CD4-positive, alpha-beta T cell treated with Interleukin-1 beta for 1 hour (primary cell): ENCODE measurements at regions not wholly inside any gene's neighbourhood (a gene's known extent, or its start where the extent isn't known, plus 50 kb on each side); places are given as distances from the start of the nearest gene placed in this dataset.

Experiments
- DNase-seq, 2 donors: peaks; one replicate each; pipeline ENCODE4 v3.0.0-alpha.2; 2020 to 2022

DNA sequence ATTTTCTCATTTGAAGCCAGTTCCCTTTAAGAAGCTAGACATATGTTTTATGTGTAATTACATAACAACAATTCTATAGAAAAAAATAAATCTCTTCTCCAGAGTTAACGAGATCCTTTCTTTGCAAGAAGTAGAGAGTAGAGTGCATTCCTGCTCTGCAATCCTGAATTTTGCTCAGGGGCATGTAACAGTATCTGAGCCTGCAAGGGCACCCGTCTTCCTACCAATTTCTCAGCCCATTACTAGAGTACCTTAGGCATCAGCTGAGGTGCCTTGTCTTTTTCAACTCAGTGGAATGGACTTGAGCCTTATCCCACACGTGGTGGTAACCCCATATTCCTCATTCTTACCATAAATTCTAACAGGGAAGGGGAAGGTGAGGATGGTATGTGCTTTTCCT is 205.9 kb downstream of the IKZF2 start:
- DNase-seq: no peak

GRCh38 chr2:212943351-212943750 is 208.1 kb downstream of the IKZF2 start:
- DNase-seq: no peak

DNA sequence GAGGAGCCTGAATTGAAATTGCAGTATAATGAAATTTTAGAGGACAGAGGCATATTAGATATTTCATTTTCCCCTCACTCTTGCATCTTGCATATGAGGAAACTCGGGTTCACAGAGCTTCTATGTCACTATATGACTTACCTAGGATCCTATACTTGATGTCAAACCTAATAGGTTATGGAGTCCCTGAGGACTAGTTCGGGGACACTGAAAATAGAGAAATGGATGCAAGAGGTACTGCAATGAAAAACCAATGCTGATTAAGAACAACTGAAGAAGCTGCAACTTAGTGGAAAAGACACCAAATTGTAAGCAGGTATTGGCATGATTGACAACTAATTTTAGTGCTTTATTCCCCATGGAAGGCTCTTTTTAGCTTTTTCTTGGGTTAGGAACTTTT is 210.1 kb downstream of the IKZF2 start:
- DNase-seq: no peak

DNA sequence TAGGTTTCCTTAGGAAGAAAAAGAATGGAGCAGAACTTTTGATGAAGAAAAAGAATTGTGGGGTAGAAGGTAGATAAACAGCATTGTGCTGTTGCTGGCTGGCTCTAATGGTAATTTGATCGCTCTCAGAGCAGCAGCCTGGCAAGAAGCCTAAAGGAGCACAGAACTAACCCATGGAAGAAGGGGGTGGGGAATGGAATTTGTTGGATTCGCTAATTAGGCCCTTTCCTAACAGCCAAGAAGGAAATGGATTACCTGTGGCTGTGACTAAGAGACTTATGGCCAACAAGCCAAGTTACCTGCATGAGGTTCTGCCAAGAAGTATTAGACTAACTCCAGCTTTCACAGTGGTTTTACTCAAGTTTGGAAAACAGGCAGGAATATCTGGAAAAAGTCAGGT is 210.6 kb downstream of the IKZF2 start:
- no peak for DNase-seq

GRCh38 chr2:212939777-212940531 is 211.5 kb downstream of the IKZF2 start:
- no peak for DNase-seq

DNA sequence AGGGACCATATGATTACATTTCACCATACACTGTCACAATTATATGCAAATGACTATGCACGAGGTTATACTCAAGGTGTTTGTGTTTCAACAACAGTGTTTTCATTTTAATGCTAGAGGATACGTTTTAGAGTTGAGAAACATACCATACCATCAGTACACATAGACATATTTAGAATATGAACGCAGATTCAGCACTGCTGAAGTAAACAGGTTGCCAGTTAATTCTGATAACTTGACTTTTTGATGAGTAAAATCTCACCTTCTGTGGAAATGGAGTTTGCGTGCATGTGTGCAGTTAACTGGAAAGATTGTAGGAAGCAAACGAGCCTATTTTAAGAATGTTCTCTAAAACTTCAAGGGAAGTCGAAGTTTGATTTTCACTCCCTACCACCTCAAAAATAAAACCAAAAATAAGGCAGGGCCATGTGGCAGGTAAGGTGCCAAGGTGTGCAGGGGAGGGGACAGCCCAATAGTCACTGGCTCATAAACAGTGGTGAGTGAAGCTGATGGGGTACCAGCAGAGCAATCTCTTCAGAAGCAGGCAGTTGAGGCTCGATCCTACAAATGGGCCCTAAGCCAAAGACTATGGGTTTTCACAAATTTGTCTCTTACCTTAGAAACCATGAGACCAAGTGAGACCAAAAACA is 213.1 kb downstream of the IKZF2 start:
- DNase-seq: no peak

DNA sequence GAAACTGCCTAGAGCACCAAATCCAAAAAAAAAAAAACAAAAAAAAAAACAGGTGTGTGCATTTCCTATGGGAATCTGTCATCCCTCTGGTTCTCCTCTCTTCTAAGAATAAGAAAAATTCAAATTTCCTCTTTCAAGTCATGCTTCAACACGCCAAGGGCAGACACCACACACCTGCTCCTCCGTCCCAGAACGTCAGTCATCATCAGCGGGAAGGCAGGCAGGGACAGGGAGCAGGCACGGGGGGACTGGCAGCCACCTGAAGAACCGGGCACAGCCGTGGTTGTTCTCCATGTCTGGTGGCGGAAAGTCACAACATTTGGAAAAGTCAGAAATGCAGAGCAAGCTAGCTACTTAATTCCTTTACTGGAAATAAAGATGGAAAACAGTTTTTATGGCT is 214.8 kb downstream of the IKZF2 start:
- DNase-seq: no peak

DNA sequence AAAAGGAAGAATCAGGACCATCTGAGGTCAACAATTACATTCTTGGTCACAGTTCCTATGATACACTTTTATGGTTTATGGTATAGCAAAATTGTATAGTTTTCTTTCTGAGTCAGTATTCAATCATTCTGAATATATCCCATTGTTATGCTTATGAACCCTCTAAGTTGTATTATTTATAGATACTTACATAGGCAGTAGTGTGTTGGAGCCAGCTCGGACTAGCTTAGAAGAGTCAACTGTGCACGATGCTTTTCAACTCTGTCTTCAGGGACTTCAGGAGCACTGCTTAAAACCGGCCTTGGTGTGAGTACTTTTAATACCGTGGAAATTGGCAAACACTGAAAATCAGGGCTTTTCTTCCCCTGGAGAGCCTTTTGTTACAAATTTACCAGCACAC is 215.7 kb downstream of the IKZF2 start:
- DNase-seq: no peak

DNA sequence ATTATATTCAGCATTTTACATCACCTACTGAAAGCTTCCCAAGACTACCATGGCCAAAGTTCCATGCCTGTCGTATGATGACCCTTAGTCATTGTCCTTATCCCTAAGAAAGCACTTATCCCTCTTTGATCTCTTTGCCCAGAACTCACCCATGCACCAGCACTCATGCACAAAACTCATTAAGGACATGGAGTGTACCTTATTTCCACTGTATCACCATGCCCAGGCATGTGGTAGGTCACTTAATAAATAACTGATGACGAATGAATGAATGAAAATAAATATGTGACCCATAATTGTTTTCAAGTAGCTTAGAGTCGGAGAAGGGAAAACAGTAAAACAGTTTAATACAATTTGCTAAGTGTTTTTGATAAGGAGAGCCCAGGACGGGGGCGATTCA is 220.1 kb downstream of the IKZF2 start:
- no peak for DNase-seq

DNA sequence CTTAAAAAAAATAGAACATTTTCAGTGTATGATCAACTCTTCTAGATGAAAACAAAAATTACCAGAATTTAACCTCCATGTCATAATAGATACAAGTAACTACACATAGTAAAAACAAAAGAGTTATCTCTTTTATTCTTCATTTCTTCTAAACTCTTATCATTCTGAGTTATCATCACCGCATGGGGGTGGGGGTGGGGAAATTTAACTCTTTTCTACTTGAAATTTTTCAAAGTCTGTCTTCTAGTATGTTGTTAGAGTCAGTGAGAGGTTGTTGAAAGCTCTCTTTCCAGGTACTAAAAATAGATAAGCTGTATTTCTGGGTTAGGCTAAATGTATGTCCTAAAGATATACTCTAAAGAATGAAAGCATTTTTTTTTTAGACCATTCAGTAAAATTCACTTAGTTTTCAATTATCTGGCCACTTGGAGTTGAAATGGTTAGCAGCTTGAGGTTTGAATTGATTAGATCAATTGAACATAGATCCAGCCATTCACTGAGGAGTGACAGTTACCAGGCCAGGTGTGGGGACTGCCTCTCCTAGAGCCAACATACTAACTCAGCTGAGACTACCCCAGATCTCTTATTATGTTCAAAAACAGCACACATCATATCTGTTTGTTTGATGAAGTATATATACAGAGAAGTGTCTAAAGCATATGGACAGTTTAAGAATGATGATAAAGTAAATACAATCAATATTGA is 220.7 kb downstream of the IKZF2 start:
- DNase-seq: no peak

- no peak for DNase-seq
Observed at GRCh38 chr2:212929971-212930370, 221.4 kb downstream of the IKZF2 start.

GRCh38 chr2:212929116-212929515 is 222.3 kb downstream of the IKZF2 start:
- no peak for DNase-seq

DNA sequence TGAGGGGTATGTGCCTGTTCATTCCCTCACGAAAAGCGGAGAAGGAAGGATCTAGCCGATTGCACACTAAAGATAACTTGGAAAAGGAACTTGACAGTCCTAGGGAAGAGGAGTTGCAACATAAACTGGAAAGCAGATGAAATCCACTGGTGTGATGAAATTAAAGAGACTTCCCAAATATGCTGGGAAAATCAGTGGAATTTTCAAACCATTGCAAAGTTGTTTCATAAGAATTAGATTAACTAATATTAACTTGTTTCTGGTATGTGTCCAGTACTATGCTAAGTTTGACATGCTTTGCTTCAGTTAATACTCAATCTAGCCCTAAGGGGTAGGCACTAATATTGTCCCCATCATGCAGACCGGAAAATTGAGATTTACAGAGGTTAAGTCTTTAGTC is 222.7 kb downstream of the IKZF2 start:
- no peak for DNase-seq

- DNase-seq: no peak
Observed at GRCh38 chr2:212926940-212927339, 224.5 kb downstream of the IKZF2 start.

- DNase-seq: no peak
Observed at GRCh38 chr2:212923393-212923792, 228.0 kb downstream of the IKZF2 start.

DNA sequence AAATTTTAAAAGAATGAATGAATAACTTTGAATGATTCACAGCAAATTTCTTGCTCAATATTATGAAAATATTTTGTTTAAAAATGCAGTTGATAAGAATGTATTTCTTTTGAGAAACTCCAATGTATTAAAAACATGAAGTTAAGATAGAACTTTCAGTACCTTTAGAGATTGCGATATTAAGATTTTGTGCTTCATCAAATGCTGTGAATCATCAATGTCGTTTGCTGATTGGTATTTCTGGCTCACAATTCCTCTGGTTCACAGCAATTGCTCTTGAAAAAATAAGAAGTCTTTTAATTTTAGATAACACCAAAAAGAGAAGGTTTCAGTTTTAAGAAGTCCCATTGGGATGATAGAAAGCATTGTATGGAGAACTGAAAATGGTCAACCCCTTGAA is 228.7 kb downstream of the IKZF2 start:
- no peak for DNase-seq

DNA sequence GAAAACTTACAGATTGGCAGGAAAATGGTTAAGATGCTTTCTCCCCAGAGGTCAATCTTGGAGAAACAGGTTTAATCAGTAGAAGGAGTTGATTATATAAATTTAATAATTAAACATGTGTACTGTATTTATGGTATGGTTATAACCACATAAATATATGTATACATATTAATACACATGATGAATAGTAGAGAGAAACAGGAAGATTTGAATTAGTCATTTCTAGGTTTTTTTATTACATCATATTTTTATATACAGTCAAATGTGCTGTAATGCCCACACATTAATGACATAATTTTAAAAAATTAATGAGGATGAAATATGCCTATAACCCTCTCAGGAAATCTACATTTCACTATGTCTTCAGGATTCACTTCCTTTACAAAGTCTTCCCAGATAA is 229.7 kb downstream of the IKZF2 start:
- DNase-seq: no peak

GRCh38 chr2:212921061-212921460 is 230.4 kb downstream of the IKZF2 start:
- DNase-seq: no peak

- DNase-seq: no peak
Observed at GRCh38 chr2:212919238-212919637, 232.2 kb downstream of the IKZF2 start.

- no peak for DNase-seq
Observed at GRCh38 chr2:212918336-212918735, 233.1 kb downstream of the IKZF2 start.

- no peak for DNase-seq
Observed at GRCh38 chr2:212915121-212915782, 236.2 kb downstream of the IKZF2 start.

DNA sequence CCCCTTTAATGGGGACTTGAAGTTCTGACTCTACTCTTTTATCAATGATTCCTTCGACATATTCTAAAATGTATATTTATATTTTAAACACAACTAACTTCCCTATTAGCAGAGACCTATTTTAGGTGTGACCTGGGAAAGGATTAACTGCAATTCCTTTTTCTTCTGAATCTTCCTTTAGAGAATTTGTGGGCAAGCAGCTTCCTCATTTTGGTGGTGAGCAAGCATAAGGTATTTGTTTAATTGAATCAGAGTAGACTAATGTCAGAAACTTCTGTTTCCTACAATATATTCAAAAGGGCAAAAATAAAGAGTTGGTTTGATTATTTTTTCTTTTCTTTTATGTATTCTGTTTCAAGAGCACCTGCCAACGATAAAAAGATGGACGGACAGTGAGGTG is 237.0 kb downstream of the IKZF2 start:
- DNase-seq: no peak

DNA sequence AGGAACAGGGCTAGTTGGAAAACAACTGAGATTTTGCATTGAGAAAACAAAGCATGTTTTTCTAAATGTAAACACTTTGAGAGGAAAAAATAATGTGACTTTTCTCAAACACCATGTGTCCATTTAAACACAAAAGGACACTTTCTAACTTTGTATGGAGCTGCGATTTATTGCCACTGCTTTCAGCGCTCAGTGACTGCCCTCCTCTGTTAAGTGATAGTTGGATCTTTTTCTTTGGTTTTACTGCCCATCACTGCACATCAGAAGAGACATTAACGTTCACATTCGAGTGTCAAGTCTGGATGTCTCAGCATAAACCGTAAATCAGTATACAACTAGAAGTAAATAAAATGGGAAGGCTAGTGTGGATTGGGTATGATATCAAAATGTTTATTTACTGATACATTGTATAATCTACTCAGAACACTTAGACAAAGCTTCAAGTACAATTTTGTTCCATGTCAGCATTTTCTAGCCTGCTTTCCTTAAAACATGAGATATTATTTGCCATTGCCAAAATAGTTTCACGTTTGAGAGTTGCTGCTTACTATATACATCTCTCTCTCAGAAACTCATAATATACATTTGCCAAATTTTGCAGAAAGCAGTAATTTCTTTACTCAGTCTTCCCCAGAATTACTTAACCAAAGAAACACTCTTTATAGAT is 237.6 kb downstream of the IKZF2 start:
- no peak for DNase-seq
